ENCODE measurements at regions not wholly inside any gene's neighbourhood (a gene's known extent, or its start where the extent isn't known, plus 50 kb on each side); places are given as distances from the start of the nearest gene placed in this dataset.

DNA sequence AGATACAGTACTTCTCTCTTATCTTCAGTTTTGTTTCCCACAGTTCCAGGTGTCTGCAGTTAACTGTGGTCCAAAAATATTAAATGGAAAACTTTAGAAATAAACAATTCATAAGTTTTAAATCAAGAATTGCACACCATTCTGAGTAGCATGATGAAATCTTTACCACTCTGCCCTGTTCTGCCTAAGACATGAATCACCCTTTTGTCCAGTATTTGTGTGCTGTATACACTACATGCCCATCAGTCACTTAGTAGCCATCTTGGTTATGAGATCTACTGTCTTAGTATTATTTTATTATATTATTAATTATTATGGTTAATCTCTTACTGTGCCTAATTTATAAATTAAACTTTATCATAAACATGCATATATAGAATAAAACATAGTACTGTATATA lies 279.0 kb downstream of the OGFRL1 start:
- TF ChIP-seq CTCF (IDR thresholded peaks at IDR 0.05) (no peak), EZH2 (IDR thresholded peaks at IDR 0.05; ENCODE audit: borderline replicate concordance, insufficient read depth, low read depth, low read length, poor library complexity, severe bottlenecking) (no peak)
